K562 (cell line): ENCODE measurements at regions not wholly inside any gene's neighbourhood (a gene's known extent, or its start where the extent isn't known, plus 50 kb on each side); places are given as distances from the start of the nearest gene placed in this dataset.

Experiments used
- BMI1 ChIP-seq: fragments of 150-350 bp; IDR thresholded peaks from 2 replicates; pipeline ENCODE4 v1.6.1; 2014; ENCODE audit warnings: low read length
- CEBPG ChIP-seq, 3 experiments: fragments of 200-800 bp in 1 of 3; sonication (Bioruptor generic) in 1 of 3; sonication (generic) in 1 of 3; formaldehyde crosslinking in 1 of 3; IDR thresholded peaks in 2 of 3; conservative IDR thresholded peaks in 1 of 3; 2 replicates each; pipeline versions ENCODE4 v1.6.1 to v1.8.0; 2016 to 2022; ENCODE audit warnings: missing compliant biosample characterization in 2 of 3, missing genetic modification characterization in 2 of 3, mild to moderate bottlenecking in 1 of 3, missing genetic modification reagents in 1 of 3
- CUX1 ChIP-seq: fragments of 200-800 bp; sonication (Bioruptor generic); IDR thresholded peaks from 2 replicates; pipeline ENCODE4 v1.6.1; 2016; ENCODE audit warnings: missing genetic modification characterization, missing compliant biosample characterization
- GTF3C2 ChIP-seq: IDR thresholded peaks from 3 replicates; pipeline ENCODE4 v1.6.1; 2011; ENCODE audit warnings: borderline replicate concordance, mild to moderate bottlenecking, moderate library complexity; ENCODE audit not compliant: insufficient read length; ENCODE audit errors: extremely low read depth
- MAZ ChIP-seq, 2 experiments: fragments of 450-650 bp in 1 of 2; sonication (generic) in 1 of 2; formaldehyde crosslinking; IDR thresholded peaks in 1 of 2; conservative IDR thresholded peaks in 1 of 2; 2 replicates each; pipeline versions ENCODE4 v1.4.0 to v1.5.0; 2020; ENCODE audit warnings: mild to moderate bottlenecking in 1 of 2, missing genetic modification reagents in 1 of 2
- MTF1 ChIP-seq: fragments of 250-450 bp; sonication (Bioruptor Pico); IDR thresholded peaks from 2 replicates; pipeline ENCODE4 v1.9.0; 2021; ENCODE audit warnings: moderate library complexity, mild to moderate bottlenecking, inconsistent platforms, borderline replicate concordance
- NBN ChIP-seq: fragments of 450-650 bp; IDR thresholded peaks from 2 replicates; pipeline ENCODE4 v1.6.1; 2016; ENCODE audit warnings: low read depth, mild to moderate bottlenecking
- PCBP2 ChIP-seq: fragments of 200-400 bp; formaldehyde crosslinking; IDR thresholded peaks from 2 replicates; pipeline ENCODE4 v1.6.1; 2018; ENCODE audit warnings: low read length, low read depth, mild to moderate bottlenecking, moderate library complexity; ENCODE audit not compliant: poor library complexity, severe bottlenecking
- PHTF2 ChIP-seq: fragments of 250-450 bp; sonication (Bioruptor Pico); IDR thresholded peaks from 2 replicates; pipeline ENCODE4 v1.5.0; 2021; ENCODE audit warnings: mild to moderate bottlenecking
- POLR2B ChIP-seq: fragments of 450-650 bp; IDR thresholded peaks from 2 replicates; pipeline ENCODE4 v1.6.1; 2018; ENCODE audit warnings: low read depth; ENCODE audit not compliant: partially characterized antibody
- POLR2H ChIP-seq: IDR thresholded peaks from 2 replicates; pipeline ENCODE4 v1.6.1; 2016; ENCODE audit warnings: missing genetic modification characterization, low read depth, mild to moderate bottlenecking, control low read depth, missing compliant biosample characterization, moderate library complexity
- PTTG1 ChIP-seq: fragments of 450-650 bp; IDR thresholded peaks from 2 replicates; pipeline ENCODE4 v1.6.1; 2016; ENCODE audit warnings: low read depth, mild to moderate bottlenecking, missing genetic modification characterization, missing compliant biosample characterization
- SRSF9 ChIP-seq: fragments of 200-400 bp; formaldehyde crosslinking; IDR thresholded peaks from 2 replicates; pipeline ENCODE4 v1.6.1; 2017; ENCODE audit warnings: low read depth, low read length, borderline replicate concordance
- YY1 ChIP-seq, 3 experiments: IDR thresholded peaks; 2 replicates each; pipeline ENCODE4 v1.6.1; 2011; ENCODE audit warnings: low read length in 2 of 3, mild to moderate bottlenecking in 2 of 3, moderate library complexity in 2 of 3, borderline replicate concordance in 1 of 3, control low read depth in 1 of 3, low read depth in 1 of 3; ENCODE audit not compliant: insufficient read depth in 3 of 3, insufficient replicate concordance in 2 of 3, control insufficient read depth in 1 of 3, insufficient read length in 1 of 3; ENCODE audit errors: extremely low read depth in 1 of 3
- ZNF778 ChIP-seq: fragments of 450-650 bp; formaldehyde crosslinking; IDR thresholded peaks from 2 replicates; pipeline ENCODE4 v1.4.0; 2020; ENCODE audit warnings: mild to moderate bottlenecking, moderate library complexity

GRCh38 chr12:93302331-93303229, 75.1 kb upstream of the NUDT4 start (continued):
- TF ChIP-seq CUX1 (CRISPR knock-in tag) (no peak), PTTG1 (no peak; the same call in none of the 2 replicates), POLR2H (tag) (peak; percentile 75; the same call in 1 of the 2 replicates), GTF3C2 (no peak), NBN (peak; percentile 69; the same call in 1 of the 2 replicates), POLR2B (no peak), PCBP2 (no peak), CEBPG (CRISPR knock-in tag; IDR thresholded peaks at IDR 0.05) (peak; percentile 40; the same call in 1 of the 2 replicates), CEBPG (tag; conservative IDR thresholded peaks at IDR 0.05 in 1 of 2, IDR thresholded peaks at IDR 0.05 in 1 of 2) (no peak), MAZ (CRISPR knock-in tag; conservative IDR thresholded peaks at IDR 0.05 in 1 of 2, IDR thresholded peaks at IDR 0.05 in 1 of 2) (no peak), ZNF778 (CRISPR knock-in tag) (no peak), YY1 (IDR thresholded peaks at IDR 0.05; ENCODE audit: borderline replicate concordance in 1 of 3, control insufficient read depth in 1 of 3, extremely low read depth in 1 of 3, insufficient read depth in 3 of 3, insufficient read length in 1 of 3, insufficient replicate concordance in 2 of 3, low read depth in 1 of 3, low read length in 2 of 3) (no peak), BMI1 (no peak), SRSF9 (no peak), PHTF2 (CRISPR knock-in tag) (0 out of 2 replicates have a peak, but pooled peaks have one; percentile 59), MTF1 (CRISPR knock-in tag) (no peak)
